DOHH2 (cell line): ENCODE measurements at regions not wholly inside any gene's neighbourhood (a gene's known extent, or its start where the extent isn't known, plus 50 kb on each side); places are given as distances from the start of the nearest gene placed in this dataset.

Experiments used
- CTCF ChIP-seq: fragments of 200-600 bp; sonication (generic); IDR thresholded peaks from one replicate; pipeline ENCODE4 v1.5.1; 2014; ENCODE audit warnings: antibody characterized with exemption, mild to moderate bottlenecking, low read depth, low read length; ENCODE audit not compliant: poor library complexity, severe bottlenecking
- EZH2phosphoT487 ChIP-seq: fragments of 200-600 bp; sonication (generic); IDR thresholded peaks from 2 replicates; pipeline ENCODE4 v1.6.1; 2017; ENCODE audit warnings: borderline replicate concordance, mild to moderate bottlenecking, antibody characterized with exemption, low read length, moderate library complexity, mixed read lengths

GRCh38 chr1:65668368-65668767, 124.3 kb upstream of the PDE4B start:
- TF ChIP-seq CTCF (no peak), EZH2phosphoT487 (no peak)
